ENCODE measurements at regions not wholly inside any gene's neighbourhood (a gene's known extent, or its start where the extent isn't known, plus 50 kb on each side); places are given as distances from the start of the nearest gene placed in this dataset.

DNA sequence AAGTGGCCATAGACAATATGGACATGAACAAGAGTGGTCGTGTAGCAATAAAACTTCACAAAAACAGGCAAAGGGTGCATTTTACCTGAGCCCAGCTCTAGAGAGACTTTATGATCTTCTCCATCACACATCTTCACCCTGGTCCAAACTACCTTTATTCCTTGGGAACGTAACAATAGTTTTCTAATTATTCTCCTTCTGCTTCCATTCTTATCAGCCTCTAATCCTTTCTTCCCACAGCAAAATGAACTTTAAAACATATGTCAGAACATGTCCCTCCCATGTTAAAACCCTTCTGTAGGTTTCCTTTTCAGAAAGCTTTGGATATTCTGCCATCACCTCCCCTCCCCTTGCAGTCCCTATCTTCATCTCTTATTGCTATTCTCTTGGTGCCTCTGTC is 395.2 kb upstream of the PLXNA2 start:
- TF ChIP-seq, protein P1, sequence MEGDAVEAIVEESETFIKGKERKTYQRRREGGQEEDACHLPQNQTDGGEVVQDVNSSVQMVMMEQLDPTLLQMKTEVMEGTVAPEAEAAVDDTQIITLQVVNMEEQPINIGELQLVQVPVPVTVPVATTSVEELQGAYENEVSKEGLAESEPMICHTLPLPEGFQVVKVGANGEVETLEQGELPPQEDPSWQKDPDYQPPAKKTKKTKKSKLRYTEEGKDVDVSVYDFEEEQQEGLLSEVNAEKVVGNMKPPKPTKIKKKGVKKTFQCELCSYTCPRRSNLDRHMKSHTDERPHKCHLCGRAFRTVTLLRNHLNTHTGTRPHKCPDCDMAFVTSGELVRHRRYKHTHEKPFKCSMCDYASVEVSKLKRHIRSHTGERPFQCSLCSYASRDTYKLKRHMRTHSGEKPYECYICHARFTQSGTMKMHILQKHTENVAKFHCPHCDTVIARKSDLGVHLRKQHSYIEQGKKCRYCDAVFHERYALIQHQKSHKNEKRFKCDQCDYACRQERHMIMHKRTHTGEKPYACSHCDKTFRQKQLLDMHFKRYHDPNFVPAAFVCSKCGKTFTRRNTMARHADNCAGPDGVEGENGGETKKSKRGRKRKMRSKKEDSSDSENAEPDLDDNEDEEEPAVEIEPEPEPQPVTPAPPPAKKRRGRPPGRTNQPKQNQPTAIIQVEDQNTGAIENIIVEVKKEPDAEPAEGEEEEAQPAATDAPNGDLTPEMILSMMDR (conservative IDR thresholded peaks at IDR 0.05), result no peak
- WGBS, 2 experiments (ENCODE audit: insufficient coverage in 1 of 2, insufficient read length in 1 of 2), result 91 to 95% methylated on average over 2 of the region's 2 CpGs
- no peak overlapping the region for H3K27ac Mint-ChIP-seq

DNA sequence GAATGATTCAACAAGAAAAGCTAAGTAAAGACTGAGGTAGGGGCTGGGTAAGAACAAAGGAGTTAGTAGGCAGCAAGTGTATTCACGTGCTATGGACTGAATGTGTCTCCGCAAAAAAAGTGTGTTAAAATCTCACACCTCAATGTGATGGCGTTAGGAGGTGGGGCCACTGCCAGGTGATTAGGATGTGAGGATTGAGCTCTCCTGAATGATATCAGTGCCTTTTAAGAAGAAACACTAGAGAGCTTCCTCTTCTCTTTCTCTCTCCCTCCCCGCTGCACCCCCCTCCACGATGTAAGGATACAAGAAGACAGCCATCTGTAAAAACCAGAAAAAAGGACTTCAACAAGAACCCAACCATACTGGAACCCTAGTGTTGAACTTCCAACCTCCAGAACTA is 396.1 kb upstream of the PLXNA2 start:
- TF ChIP-seq, protein P1 (conservative IDR thresholded peaks at IDR 0.05), result no peak
- H3K4me1 Mint-ChIP-seq, result peaks cover 19% of the 10 kb centered on the region
- no peaks in the 10 kb centered on the region for H3K27me3 ChIP-seq (ENCODE audit: control insufficient read depth, insufficient read depth, low read length, poor library complexity, severe bottlenecking)
- H3K9me3 ChIP-seq (ENCODE audit: control insufficient read depth, low read length), result peaks cover 9% of the 10 kb centered on the region
- no peaks in the 10 kb centered on the region for H3K36me3 Mint-ChIP-seq (ENCODE audit: low read depth)
- peak overlapping the region; percentile 14 for H3K27ac Mint-ChIP-seq
- H3K4me3 ChIP-seq (ENCODE audit: low read length), result peak overlapping the region; percentile 36
- H3K36me3 ChIP-seq (ENCODE audit: control insufficient read depth, insufficient read depth, low read length), result no peaks in the 10 kb centered on the region
- peaks cover 3% of the 10 kb centered on the region for H3K27me3 Mint-ChIP-seq (ENCODE audit: insufficient read depth)
- H3K27ac ChIP-seq (ENCODE audit: low read depth, low read length), result no peak overlapping the region
- no peaks in the 10 kb centered on the region for H3K4me1 ChIP-seq (ENCODE audit: control insufficient read depth, insufficient read depth, low read length)
- H3K4me3 Mint-ChIP-seq, result no peak overlapping the region
- peak; percentile 56 for DNase-seq
- 72 to 83% methylated on average over 1 to 5 of the region's 5 CpGs for WGBS, 2 experiments (ENCODE audit: insufficient coverage in 1 of 2, insufficient read length in 1 of 2)
- no peaks in the 10 kb centered on the region for H3K9me3 Mint-ChIP-seq
- no peak overlapping the region for H3K9ac ChIP-seq (ENCODE audit: extremely low read depth, low read length, poor library complexity, severe bottlenecking)

More for the DNA sequence above, 395.2 kb upstream of the PLXNA2 start:
- peaks cover 9% of the 10 kb centered on the region for H3K9me3 ChIP-seq (ENCODE audit: control insufficient read depth, low read length)
- Mint-ChIP-seq H3K4me3 (no peak overlapping the region), H3K36me3 (ENCODE audit: low read depth) (no peaks in the 10 kb centered on the region), H3K27me3 (ENCODE audit: insufficient read depth) (peaks cover 3% of the 10 kb centered on the region), H3K4me1 (peaks cover 19% of the 10 kb centered on the region), H3K9me3 (no peaks in the 10 kb centered on the region)
- no peaks in the 10 kb centered on the region for H3K27me3 ChIP-seq (ENCODE audit: control insufficient read depth, insufficient read depth, low read length, poor library complexity, severe bottlenecking)
- H3K36me3 ChIP-seq (ENCODE audit: control insufficient read depth, insufficient read depth, low read length), result no peaks in the 10 kb centered on the region
- H3K4me1 ChIP-seq (ENCODE audit: control insufficient read depth, insufficient read depth, low read length), result no peaks in the 10 kb centered on the region
- no peak overlapping the region for H3K27ac ChIP-seq (ENCODE audit: low read depth, low read length)
- H3K9ac ChIP-seq (ENCODE audit: extremely low read depth, low read length, poor library complexity, severe bottlenecking), result no peak overlapping the region
- H3K4me3 ChIP-seq (ENCODE audit: low read length), result no peak overlapping the region
- DNase-seq, result no peak

DNA sequence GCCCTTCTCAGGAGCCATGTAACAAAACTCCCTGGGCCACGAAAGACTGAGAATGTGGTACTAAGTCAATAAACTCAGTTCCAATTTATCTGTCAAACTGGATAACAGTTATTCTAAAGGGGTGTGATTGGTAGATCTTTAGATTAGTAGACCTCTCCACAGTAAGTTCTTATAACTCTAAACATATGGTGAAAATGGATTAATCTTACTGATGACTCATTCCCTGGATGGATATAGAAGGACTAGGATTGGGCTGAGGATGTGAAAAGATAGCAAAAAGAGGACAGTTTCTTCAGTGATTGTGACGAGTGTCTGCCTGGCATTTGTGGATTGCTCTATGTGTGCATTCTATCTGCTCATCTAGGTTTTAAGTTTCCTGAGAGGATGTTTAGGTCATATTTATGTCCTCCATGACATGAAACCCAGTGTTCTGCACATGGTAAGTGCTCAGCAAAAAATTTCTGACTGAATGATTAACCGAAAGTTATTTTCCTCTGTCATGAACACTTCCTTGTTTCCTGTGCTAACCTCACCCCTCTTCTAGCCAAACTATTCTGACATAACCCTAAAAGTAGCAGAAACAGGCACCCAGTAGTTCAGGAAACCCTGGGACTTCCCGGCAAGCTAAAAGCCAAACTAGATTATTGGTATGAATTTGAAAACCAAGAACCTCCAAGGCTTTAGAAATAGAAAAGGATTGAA is 397.5 kb upstream of the PLXNA2 start:
- H3K9me3 ChIP-seq (ENCODE audit: control insufficient read depth, low read length), result peaks cover 9% of the 10 kb centered on the region
- H3K27me3 ChIP-seq (ENCODE audit: control insufficient read depth, insufficient read depth, low read length, poor library complexity, severe bottlenecking), result no peaks in the 10 kb centered on the region
- H3K9me3 Mint-ChIP-seq, result no peaks in the 10 kb centered on the region
- peaks cover 19% of the 10 kb centered on the region for H3K4me1 Mint-ChIP-seq
- no peak overlapping the region for H3K4me3 Mint-ChIP-seq
- no peak overlapping the region for H3K9ac ChIP-seq (ENCODE audit: extremely low read depth, low read length, poor library complexity, severe bottlenecking)
- H3K4me1 ChIP-seq (ENCODE audit: control insufficient read depth, insufficient read depth, low read length), result no peaks in the 10 kb centered on the region
- H3K27ac Mint-ChIP-seq, result no peak overlapping the region
- DNase-seq, result no peak
- TF ChIP-seq, protein P1 (conservative IDR thresholded peaks at IDR 0.05), result no peak
- H3K36me3 ChIP-seq (ENCODE audit: control insufficient read depth, insufficient read depth, low read length), result no peaks in the 10 kb centered on the region
- no peak overlapping the region for H3K27ac ChIP-seq (ENCODE audit: low read depth, low read length)
- WGBS, 2 experiments (ENCODE audit: insufficient coverage in 1 of 2, insufficient read length in 1 of 2), result 85 to 96% methylated on average over 3 to 4 of the region's 4 CpGs
- H3K27me3 Mint-ChIP-seq (ENCODE audit: insufficient read depth), result no peaks in the 10 kb centered on the region
- no peaks in the 10 kb centered on the region for H3K36me3 Mint-ChIP-seq (ENCODE audit: low read depth)
- H3K4me3 ChIP-seq (ENCODE audit: low read length), result peak overlapping the region; percentile 36

Data from endodermal cell (in vitro differentiated cells).